ENCODE measurements at regions not wholly inside any gene's neighbourhood (a gene's known extent, or its start where the extent isn't known, plus 50 kb on each side); places are given as distances from the start of the nearest gene placed in this dataset.
A peak's percentile ranks its signal among the peaks of the same experiment; 100 is the strongest.
"Not testable (repeated sequence)": the region's sequence is repeated elsewhere in the genome, so short reads cannot be mapped to it uniquely, and the experiment has no call there.

- H3K4me3 Mint-ChIP-seq = no peak overlapping the region
- no peaks in the 10 kb centered on the region for H3K9me3 Mint-ChIP-seq
- peak in 1 of 3 experiments; percentile 22 for TF ChIP-seq CTCF (IDR thresholded peaks at IDR 0.05; ENCODE audit: unreplicated experiment in 3 of 3)
- no peak overlapping the region for H3K27ac Mint-ChIP-seq
- no peaks in the 10 kb centered on the region for H3K27me3 Mint-ChIP-seq (ENCODE audit: low read depth)
- H3K4me1 Mint-ChIP-seq = no peaks in the 10 kb centered on the region
- H3K36me3 Mint-ChIP-seq (ENCODE audit: low read depth) = peaks cover 49% of the 10 kb centered on the region
Observed at GRCh38 chr7:149598721-149599308, 101.2 kb upstream of the ZNF746 start.

- H3K27ac Mint-ChIP-seq; H3K9me3 Mint-ChIP-seq; H3K27me3 Mint-ChIP-seq (ENCODE audit: low read depth); H3K4me3 Mint-ChIP-seq; H3K4me1 Mint-ChIP-seq: not testable (repeated sequence)
- peaks cover 45% of the 10 kb centered on the region for H3K36me3 Mint-ChIP-seq (ENCODE audit: low read depth)
Observed at GRCh38 chr7:149597789-149598188, 100.2 kb upstream of the ZNF746 start.

- no peaks in the 10 kb centered on the region for H3K27me3 Mint-ChIP-seq (ENCODE audit: low read depth)
- no peak for TF ChIP-seq CTCF (IDR thresholded peaks at IDR 0.05; ENCODE audit: unreplicated experiment in 3 of 3)
- no peak overlapping the region for H3K27ac Mint-ChIP-seq
- H3K9me3 Mint-ChIP-seq = no peaks in the 10 kb centered on the region
- no peaks in the 10 kb centered on the region for H3K4me1 Mint-ChIP-seq
- no peak overlapping the region for H3K4me3 Mint-ChIP-seq
- peaks cover 47% of the 10 kb centered on the region for H3K36me3 Mint-ChIP-seq (ENCODE audit: low read depth)
Observed at GRCh38 chr7:149595541-149595940, 97.9 kb upstream of the ZNF746 start.

- H3K36me3 Mint-ChIP-seq (ENCODE audit: low read depth) = peaks cover 48% of the 10 kb centered on the region
- H3K4me3 Mint-ChIP-seq = no peak overlapping the region
- TF ChIP-seq CTCF (IDR thresholded peaks at IDR 0.05; ENCODE audit: unreplicated experiment in 3 of 3) = no peak
- H3K9me3 Mint-ChIP-seq = no peaks in the 10 kb centered on the region
- H3K27me3 Mint-ChIP-seq (ENCODE audit: low read depth) = no peaks in the 10 kb centered on the region
- H3K4me1 Mint-ChIP-seq = no peaks in the 10 kb centered on the region
- no peak overlapping the region for H3K27ac Mint-ChIP-seq
Observed at GRCh38 chr7:149595078-149595477, 97.5 kb upstream of the ZNF746 start.

GRCh38 chr7:149588930-149589329, 91.3 kb upstream of the ZNF746 start:
- H3K4me1 Mint-ChIP-seq = peaks cover 4% of the 10 kb centered on the region
- no peak for TF ChIP-seq CTCF (IDR thresholded peaks at IDR 0.05; ENCODE audit: unreplicated experiment in 3 of 3)
- no peak overlapping the region for H3K4me3 Mint-ChIP-seq
- peaks cover 82% of the 10 kb centered on the region for H3K36me3 Mint-ChIP-seq (ENCODE audit: low read depth)
- H3K9me3 Mint-ChIP-seq = peaks cover 9% of the 10 kb centered on the region
- no peak overlapping the region for H3K27ac Mint-ChIP-seq
- no peaks in the 10 kb centered on the region for H3K27me3 Mint-ChIP-seq (ENCODE audit: low read depth)

- H3K27me3 Mint-ChIP-seq (ENCODE audit: low read depth) = no peaks in the 10 kb centered on the region
- H3K4me3 Mint-ChIP-seq = no peak overlapping the region
- H3K27ac Mint-ChIP-seq = no peak overlapping the region
- H3K9me3 Mint-ChIP-seq = peaks cover 26% of the 10 kb centered on the region
- TF ChIP-seq CTCF (IDR thresholded peaks at IDR 0.05; ENCODE audit: unreplicated experiment in 3 of 3) = no peak
- peaks cover 94% of the 10 kb centered on the region for H3K36me3 Mint-ChIP-seq (ENCODE audit: low read depth)
- H3K4me1 Mint-ChIP-seq = peaks cover 4% of the 10 kb centered on the region
Observed at GRCh38 chr7:149586646-149587645, 89.3 kb upstream of the ZNF746 start.
